ENCODE measurements at regions not wholly inside any gene's neighbourhood (a gene's known extent, or its start where the extent isn't known, plus 50 kb on each side); places are given as distances from the start of the nearest gene placed in this dataset.

DNA sequence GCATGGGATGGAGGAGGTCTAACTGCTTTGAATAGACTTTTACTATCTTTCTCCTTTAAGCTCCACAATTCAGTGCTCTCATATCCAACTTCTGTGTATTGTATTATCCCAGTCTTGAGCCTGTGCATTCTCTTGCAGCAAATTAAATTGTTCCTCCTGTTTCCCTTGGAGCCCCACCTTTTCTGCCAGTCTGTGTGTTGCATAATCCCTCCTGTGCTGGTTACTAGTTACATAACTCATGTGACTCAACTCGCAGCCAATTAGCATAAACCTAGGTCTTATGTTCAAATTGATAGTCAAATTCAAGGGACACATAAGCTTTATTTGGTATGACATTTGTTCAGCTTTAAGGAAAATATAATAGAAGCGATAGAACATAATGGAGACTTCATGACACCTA, 1863.5 kb downstream of the MRPL39 start:
- Histone ChIP-seq H2BK5ac (ENCODE audit: low read depth, low read length) (no peak overlapping the region), H2BK20ac (ENCODE audit: low read length) (no peak overlapping the region), H4K5ac (ENCODE audit: insufficient read length, low read depth, low read length) (no peak overlapping the region), H3K23me2 (ENCODE audit: low read depth, low read length) (no peaks in the 10 kb centered on the region), H3K9me3 (ENCODE audit: insufficient read depth in 2 of 2, low read depth in 1 of 2, low read length in 1 of 2) (peaks cover 18 to 23% of the 10 kb centered on the region in 2 experiments), H3K9ac (replicated peaks in 1 of 4; ENCODE audit: extremely low read depth in 1 of 4, low read depth in 3 of 4, low read length in 3 of 4) (no peak overlapping the region), H3K4me1 (replicated peaks in 1 of 4; ENCODE audit: control insufficient read depth in 3 of 4, insufficient read depth in 4 of 4, low read length in 3 of 4) (no peaks in the 10 kb centered on the region), H3K36me3 (ENCODE audit: control insufficient read depth in 2 of 4, insufficient read depth in 4 of 4, low read length in 3 of 4) (no peaks in the 10 kb centered on the region), H3K79me1 (ENCODE audit: low read depth, low read length) (no peaks in the 10 kb centered on the region), H2BK120ac (replicated peaks; ENCODE audit: low read depth, low read length) (no peak overlapping the region), H3K79me2 (ENCODE audit: control insufficient read depth in 1 of 2, insufficient read depth in 2 of 2, low read length in 2 of 2) (no peaks in the 10 kb centered on the region), H3K14ac (ENCODE audit: insufficient read length) (no peak overlapping the region), H3K4me3 (ENCODE audit: extremely low read depth in 1 of 4, insufficient read depth in 2 of 4, low read depth in 3 of 4, low read length in 4 of 4) (no peak overlapping the region), H4K91ac (replicated peaks; ENCODE audit: insufficient read length, low read length) (no peak overlapping the region), H3K4me2 (ENCODE audit: insufficient read depth in 1 of 2, low read depth in 2 of 2, low read length in 2 of 2) (no peak overlapping the region), H4K8ac (ENCODE audit: extremely low read depth, insufficient read depth, low read length) (no peak overlapping the region), H4K20me1 (replicated peaks in 1 of 2; ENCODE audit: control insufficient read depth in 1 of 2, insufficient read depth in 2 of 2, low read length in 2 of 2) (no peaks in the 10 kb centered on the region), H3K56ac (replicated peaks; ENCODE audit: insufficient read length, low read depth, low read length) (no peak overlapping the region), H3K4ac (replicated peaks; ENCODE audit: insufficient read length, low read depth, low read length) (no peak overlapping the region), H3K18ac (ENCODE audit: extremely low read depth, low read length) (no peak overlapping the region), H2AK5ac (ENCODE audit: low read depth, low read length) (no peak overlapping the region), H2AFZ (ENCODE audit: low read length) (no peak overlapping the region), H3K27ac (ENCODE audit: low read depth, low read length) (no peak overlapping the region), H3K23ac (ENCODE audit: insufficient read length) (no peak overlapping the region), H2BK15ac (ENCODE audit: low read length) (no peak overlapping the region), H2BK12ac (ENCODE audit: low read depth, low read length) (no peak overlapping the region), H3K27me3 (replicated peaks in 1 of 4; ENCODE audit: control insufficient read depth in 3 of 4, extremely low read depth in 1 of 4, insufficient read depth in 3 of 4, low read length in 3 of 4) (no peaks in the 10 kb centered on the region)
- ChIA-PET POLR2A (ENCODE audit: partially characterized antibody) (no interaction called here), CTCF (ENCODE audit: partially characterized antibody) (no interaction called here)
- 78% methylated on average over 2 of the region's 2 CpGs; no CpG with 5 or more reads in 1 of the 2 experiments for WGBS, 2 experiments (ENCODE audit: extremely low coverage in 1 of 2, insufficient coverage in 1 of 2, insufficient read length in 1 of 2, insufficient replicate concordance in 2 of 2, low coverage in 1 of 2, low lambda C conversion rate in 2 of 2, missing lambda C conversion rate in 1 of 2)
- DNase-seq (ENCODE audit: low read depth in 1 of 2, low spot score in 2 of 2) (no peak), FAIRE-seq (no peak)
- no peak for TF ChIP-seq SAP30 (IDR thresholded peaks at IDR 0.05; ENCODE audit: insufficient read depth, insufficient replicate concordance, low read length)
